ENCODE measurements at regions not wholly inside any gene's neighbourhood (a gene's known extent, or its start where the extent isn't known, plus 50 kb on each side); places are given as distances from the start of the nearest gene placed in this dataset.

GRCh38 chr15:46934851-46935250 lies 782.5 kb upstream of the SEMA6D start:
- TF ChIP-seq, protein P1, sequence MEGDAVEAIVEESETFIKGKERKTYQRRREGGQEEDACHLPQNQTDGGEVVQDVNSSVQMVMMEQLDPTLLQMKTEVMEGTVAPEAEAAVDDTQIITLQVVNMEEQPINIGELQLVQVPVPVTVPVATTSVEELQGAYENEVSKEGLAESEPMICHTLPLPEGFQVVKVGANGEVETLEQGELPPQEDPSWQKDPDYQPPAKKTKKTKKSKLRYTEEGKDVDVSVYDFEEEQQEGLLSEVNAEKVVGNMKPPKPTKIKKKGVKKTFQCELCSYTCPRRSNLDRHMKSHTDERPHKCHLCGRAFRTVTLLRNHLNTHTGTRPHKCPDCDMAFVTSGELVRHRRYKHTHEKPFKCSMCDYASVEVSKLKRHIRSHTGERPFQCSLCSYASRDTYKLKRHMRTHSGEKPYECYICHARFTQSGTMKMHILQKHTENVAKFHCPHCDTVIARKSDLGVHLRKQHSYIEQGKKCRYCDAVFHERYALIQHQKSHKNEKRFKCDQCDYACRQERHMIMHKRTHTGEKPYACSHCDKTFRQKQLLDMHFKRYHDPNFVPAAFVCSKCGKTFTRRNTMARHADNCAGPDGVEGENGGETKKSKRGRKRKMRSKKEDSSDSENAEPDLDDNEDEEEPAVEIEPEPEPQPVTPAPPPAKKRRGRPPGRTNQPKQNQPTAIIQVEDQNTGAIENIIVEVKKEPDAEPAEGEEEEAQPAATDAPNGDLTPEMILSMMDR (conservative IDR thresholded peaks at IDR 0.05; ENCODE audit: low read depth, low read length): no peak
- TF ChIP-seq EZH2 (IDR thresholded peaks at IDR 0.05; ENCODE audit: borderline replicate concordance, low read depth, low read length, poor library complexity, severe bottlenecking): no peak
